ENCODE measurements at regions not wholly inside any gene's neighbourhood (a gene's known extent, or its start where the extent isn't known, plus 50 kb on each side); places are given as distances from the start of the nearest gene placed in this dataset.
"Not testable (repeated sequence)": the region's sequence is repeated elsewhere in the genome, so short reads cannot be mapped to it uniquely, and the experiment has no call there.

DNA sequence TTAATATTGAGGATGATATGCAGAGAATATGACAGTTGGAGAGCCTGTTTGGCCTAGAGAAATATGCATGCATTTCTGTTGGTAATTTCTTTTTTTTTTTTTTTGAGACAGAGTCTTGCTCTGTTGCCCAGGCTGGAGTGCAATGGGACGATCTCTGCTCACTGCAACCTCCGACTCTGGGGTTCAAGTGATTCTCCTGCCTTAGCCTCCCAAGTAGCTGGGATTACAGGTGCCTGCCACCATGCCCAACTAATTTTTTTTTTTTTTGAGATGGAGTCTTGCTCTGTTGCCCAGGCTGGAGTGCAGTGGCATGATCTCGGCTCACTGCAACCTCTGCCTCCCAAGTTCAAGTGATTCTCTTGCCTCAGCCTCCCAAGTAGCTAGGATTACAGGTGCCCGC lies 108.3 kb downstream of the SLC25A47 start:
- H3K4me3 ChIP-seq; in situ Hi-C loops (cut with MboI; ENCODE audit: low sequenced_read_pairs); DNase-seq (ENCODE audit: low spot score in 2 of 2); H3K27me3 ChIP-seq (ENCODE audit: low read depth); H3K36me3 ChIP-seq (replicated peaks); H3K9me3 ChIP-seq: not testable (repeated sequence)
- H3K4me1 ChIP-seq: peaks cover 11% of the 10 kb centered on the region

DNA sequence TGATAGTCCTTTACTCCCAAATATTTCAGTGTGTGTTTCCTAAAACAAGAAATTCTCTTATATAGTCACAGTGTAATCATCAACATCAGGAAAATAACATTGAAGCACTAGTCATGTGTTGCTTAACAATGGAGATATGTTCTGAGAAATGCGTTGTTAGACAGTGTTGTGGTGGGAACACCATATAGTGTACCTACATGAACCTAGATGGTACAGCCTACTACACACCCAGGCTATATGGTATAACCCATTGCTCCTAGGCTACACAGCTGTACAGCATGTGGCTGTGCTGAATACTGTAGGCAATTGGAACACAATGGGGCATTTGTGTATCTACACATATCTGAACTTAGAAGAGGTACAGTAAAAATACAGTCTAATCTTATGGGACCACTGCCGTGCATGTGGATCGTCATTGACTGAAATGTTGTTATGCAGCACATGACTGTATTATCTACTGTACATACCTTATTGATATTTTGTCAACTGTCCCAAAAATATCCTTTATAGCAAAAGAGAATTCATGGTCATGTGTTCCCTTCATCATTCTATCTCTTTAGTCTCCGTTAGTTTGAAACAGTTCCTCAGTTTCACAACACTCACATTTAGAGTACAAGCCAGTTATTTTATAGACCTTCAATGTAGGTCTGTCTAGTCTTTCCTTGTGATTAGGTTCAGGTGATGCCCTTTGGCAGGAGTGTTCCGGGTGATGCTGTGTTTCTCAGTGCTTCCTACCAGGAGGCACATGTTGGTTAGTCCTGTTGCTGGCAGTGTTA lies 109.7 kb downstream of the SLC25A47 start:
- Histone ChIP-seq H3K9me3 (no peaks in the 10 kb centered on the region), H3K36me3 (replicated peaks) (no peaks in the 10 kb centered on the region), H3K4me1 (peaks cover 11% of the 10 kb centered on the region), H3K27me3 (ENCODE audit: low read depth) (no peaks in the 10 kb centered on the region), H3K4me3 (no peak overlapping the region)
- in situ Hi-C loops (cut with MboI; ENCODE audit: low sequenced_read_pairs): no loop called here
- DNase-seq (ENCODE audit: low spot score in 2 of 2): no peak

DNA sequence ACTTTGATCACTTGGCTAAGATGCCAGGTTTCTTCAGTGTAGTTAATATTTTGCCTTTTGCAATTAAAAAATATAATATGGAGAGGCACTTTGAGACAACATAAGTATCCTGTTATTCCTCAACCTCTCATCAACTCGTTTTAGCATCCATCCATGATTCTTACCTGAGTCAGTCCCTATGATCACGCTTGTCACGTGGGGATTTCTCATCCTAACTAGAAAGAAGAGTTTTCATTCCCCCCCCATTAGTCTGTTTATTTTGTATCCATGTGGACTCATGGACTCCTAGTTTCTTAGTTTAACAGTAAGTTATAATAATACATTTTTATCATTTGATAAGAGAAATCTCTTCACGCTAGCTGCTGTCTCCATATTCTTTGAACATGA lies 110.3 kb downstream of the SLC25A47 start:
- in situ Hi-C loops (cut with MboI; ENCODE audit: low sequenced_read_pairs): no loop called here
- no peaks in the 10 kb centered on the region for H3K36me3 ChIP-seq (replicated peaks)
- no peak for DNase-seq (ENCODE audit: low spot score in 2 of 2)
- peaks cover 11% of the 10 kb centered on the region for H3K4me1 ChIP-seq
- H3K9me3 ChIP-seq: no peaks in the 10 kb centered on the region
- no peaks in the 10 kb centered on the region for H3K27me3 ChIP-seq (ENCODE audit: low read depth)
- H3K4me3 ChIP-seq: no peak overlapping the region

DNA sequence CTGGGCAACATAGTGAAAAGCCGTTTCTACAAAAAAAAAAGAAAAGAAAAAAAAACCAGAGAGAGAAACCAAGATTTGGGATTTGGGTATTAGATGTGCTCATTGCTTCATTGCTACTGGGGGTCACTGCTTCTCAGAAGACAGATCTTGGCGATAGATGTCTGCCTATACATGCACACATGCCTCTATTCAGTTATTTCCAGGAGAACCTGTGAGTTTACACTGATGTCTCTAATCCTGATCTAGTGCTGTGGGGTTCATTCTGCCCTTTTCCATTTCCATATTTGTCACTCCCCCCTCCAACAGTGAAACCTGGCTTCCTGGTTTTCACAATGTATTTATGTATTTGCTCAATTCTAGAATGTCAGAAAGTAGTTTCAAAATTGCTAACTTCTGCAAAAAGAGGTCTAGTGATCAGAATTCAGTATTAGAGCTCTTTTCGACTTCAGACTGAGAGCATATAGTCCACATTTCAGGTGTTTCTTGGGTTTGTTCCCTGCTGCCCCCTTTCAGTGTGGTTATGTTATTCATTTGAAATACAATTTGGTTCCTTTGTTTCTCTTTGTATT lies 111.0 kb downstream of the SLC25A47 start:
- DNase-seq (ENCODE audit: low spot score in 2 of 2): no peak
- Histone ChIP-seq H3K4me3 (no peak overlapping the region), H3K36me3 (replicated peaks) (no peaks in the 10 kb centered on the region), H3K27me3 (ENCODE audit: low read depth) (no peaks in the 10 kb centered on the region), H3K9me3 (no peaks in the 10 kb centered on the region), H3K4me1 (peaks cover 11% of the 10 kb centered on the region)
- in situ Hi-C loops (cut with MboI; ENCODE audit: low sequenced_read_pairs): no loop called here

DNA sequence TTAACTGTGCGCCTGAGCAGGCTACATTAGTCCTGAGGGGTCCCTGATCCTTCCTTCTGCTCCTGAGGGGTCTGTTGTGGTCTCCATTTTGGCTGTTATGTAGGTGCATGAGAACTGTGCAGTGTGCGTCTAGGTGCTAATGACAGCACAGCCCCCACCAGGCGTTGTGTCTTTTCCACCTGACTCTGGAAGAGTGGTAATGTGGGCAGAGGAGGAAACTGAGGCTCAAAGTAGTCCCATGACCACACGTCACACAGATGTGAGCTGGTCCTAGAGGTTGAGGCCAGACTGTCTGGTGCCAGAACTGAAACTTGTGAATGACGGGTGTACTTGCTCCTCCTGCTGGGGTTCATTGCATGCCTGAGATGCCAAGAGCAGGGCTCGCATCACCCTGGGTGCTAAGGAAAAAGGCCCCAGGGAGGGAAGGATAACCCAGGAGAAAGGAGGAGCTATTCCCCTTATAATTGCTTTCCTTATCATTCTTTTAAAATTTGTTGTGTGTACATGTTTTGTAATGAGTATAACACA lies 111.8 kb downstream of the SLC25A47 start:
- peaks cover 11% of the 10 kb centered on the region for H3K4me1 ChIP-seq
- H3K36me3 ChIP-seq (replicated peaks): no peaks in the 10 kb centered on the region
- H3K27me3 ChIP-seq (ENCODE audit: low read depth): no peaks in the 10 kb centered on the region
- no peaks in the 10 kb centered on the region for H3K9me3 ChIP-seq
- DNase-seq (ENCODE audit: low spot score in 2 of 2): no peak
- in situ Hi-C loops (cut with MboI; ENCODE audit: low sequenced_read_pairs): no loop called here
- H3K4me3 ChIP-seq: no peak overlapping the region

DNA sequence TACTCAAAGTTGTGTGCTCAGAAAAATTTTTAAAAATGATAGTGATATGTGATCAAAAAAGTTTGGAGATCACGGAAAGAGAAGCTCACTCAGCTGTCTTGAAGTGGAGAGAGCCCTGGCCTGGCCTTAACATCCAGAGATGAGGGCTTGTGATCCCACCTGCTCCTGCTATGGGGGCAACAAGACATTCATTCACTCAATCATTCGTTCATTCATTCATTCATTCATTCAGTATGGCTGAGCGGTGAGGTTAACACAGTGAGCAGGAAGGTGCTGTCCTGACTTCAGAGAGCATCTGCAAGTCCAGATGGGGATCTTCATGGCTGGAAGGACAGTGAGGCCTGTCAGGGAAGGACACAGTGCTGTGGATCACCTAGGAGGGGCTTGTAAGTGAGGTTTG lies 112.3 kb downstream of the SLC25A47 start:
- peaks cover 11% of the 10 kb centered on the region for H3K4me1 ChIP-seq
- H3K9me3 ChIP-seq: no peaks in the 10 kb centered on the region
- DNase-seq (ENCODE audit: low spot score in 2 of 2): no peak
- in situ Hi-C loops (cut with MboI; ENCODE audit: low sequenced_read_pairs): no loop called here
- H3K4me3 ChIP-seq: no peak overlapping the region
- no peaks in the 10 kb centered on the region for H3K36me3 ChIP-seq (replicated peaks)
- no peaks in the 10 kb centered on the region for H3K27me3 ChIP-seq (ENCODE audit: low read depth)

DNA sequence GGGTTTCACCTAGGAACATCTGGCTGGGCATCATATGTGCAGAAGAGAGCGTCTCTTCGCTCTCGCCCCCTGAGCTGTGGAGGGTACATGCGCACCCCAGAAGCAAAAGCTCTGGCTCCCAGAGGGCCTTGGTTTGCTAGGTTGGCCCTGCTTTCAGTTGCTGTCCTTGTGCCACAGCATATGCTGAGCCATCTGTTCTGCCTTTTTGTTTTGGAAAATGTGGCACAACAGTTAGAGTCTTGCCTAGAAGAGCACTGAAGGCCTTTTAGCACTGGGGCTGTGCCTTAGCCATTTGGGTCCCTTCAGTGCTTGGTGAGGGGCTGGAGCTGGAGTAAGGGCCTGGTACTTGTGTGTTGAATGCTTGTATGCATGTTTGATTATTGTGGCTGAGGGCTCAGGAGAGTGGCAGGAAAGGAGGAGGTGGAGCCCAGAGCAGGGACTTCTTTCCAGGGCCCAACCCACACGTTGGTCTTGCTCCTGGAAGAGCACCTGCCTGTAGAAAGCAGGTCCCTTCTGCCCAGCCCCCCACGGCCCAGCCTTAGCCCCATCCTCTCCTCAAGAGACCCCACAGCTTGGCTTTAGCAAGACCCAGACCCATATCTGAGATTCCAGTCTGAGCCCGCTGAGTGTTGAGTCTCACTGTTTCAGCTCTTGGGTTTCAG lies 113.7 kb downstream of the SLC25A47 start:
- Histone ChIP-seq H3K36me3 (replicated peaks) (no peaks in the 10 kb centered on the region), H3K27me3 (ENCODE audit: low read depth) (no peaks in the 10 kb centered on the region), H3K9me3 (no peaks in the 10 kb centered on the region), H3K4me1 (peaks cover 11% of the 10 kb centered on the region), H3K4me3 (no peak overlapping the region)
- in situ Hi-C loops (cut with MboI; ENCODE audit: low sequenced_read_pairs): no loop called here
- DNase-seq (ENCODE audit: low spot score in 2 of 2): no peak

DNA sequence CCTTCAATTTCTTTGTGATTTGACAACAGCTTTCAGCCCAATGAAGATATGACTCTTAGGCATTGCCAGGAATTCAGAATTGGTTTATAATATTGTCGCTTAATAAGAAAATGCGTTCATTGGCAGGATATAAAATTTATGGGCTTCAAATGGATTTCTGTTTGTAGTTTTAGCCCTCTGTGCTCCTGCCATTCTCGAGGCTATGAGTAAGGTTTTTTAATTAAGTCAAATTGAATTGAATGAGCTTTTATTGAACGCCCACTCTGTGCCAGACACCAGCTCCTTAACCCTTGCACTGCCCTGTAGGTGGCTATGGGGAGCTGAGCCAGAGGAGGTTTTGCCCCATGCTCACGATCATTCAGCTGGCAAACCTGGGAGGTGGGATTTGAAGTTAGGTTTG lies 115.1 kb downstream of the SLC25A47 start:
- DNase-seq (ENCODE audit: low spot score in 2 of 2): no peak
- Histone ChIP-seq H3K36me3 (replicated peaks) (no peaks in the 10 kb centered on the region), H3K4me3 (no peak overlapping the region), H3K27me3 (ENCODE audit: low read depth) (no peaks in the 10 kb centered on the region), H3K9me3 (no peaks in the 10 kb centered on the region), H3K4me1 (peaks cover 11% of the 10 kb centered on the region)
- in situ Hi-C loops (cut with MboI; ENCODE audit: low sequenced_read_pairs): no loop called here

DNA sequence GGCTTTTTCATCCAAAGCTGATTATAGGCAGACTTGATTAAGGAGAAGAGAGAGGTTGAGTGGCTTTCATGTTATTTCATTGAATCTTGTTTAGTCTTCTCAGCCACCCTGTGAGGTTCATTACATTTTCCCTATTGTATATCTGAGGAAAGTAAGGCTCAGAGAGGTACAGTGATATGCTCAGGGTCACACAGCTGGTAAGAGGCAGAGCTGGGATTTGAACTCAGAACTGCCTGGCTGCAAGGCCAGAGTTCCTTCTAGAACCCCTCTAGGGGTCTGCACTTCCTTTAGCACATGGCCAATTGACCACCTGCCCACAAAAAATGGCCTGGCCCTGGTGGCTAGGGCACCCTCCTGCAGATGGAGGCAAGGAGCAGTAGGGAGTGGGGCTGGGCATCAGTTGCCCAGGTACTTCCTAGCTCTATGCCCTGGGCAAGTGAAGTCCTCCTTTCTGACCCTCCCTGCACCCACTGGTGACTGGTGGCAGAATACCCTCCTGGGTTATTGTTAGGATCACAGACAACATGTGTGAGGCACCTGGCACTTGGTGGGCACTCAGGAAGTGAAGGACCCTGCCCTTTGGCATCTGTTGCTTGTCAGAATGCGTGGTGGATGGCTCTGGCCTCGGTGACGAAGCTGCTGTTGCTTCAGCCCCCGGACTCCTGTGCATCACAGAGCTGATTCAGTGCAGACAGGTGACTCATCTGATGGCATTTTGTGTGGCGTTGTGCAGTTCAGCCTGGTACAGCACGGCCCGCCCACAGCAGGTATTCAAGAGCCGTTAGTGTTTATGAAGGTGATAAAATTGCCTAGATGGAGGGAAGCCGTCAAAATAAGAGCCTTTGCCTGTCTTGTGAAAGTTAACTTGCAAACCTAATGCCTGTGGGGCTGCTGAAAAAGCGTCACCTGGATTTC lies 115.8 kb downstream of the SLC25A47 start:
- no peak for DNase-seq (ENCODE audit: low spot score in 2 of 2)
- H3K36me3 ChIP-seq (replicated peaks): no peaks in the 10 kb centered on the region
- H3K4me1 ChIP-seq: peaks cover 11% of the 10 kb centered on the region
- H3K4me3 ChIP-seq: no peak overlapping the region
- in situ Hi-C loops (cut with MboI; ENCODE audit: low sequenced_read_pairs): no loop called here
- no peaks in the 10 kb centered on the region for H3K27me3 ChIP-seq (ENCODE audit: low read depth)
- H3K9me3 ChIP-seq: no peaks in the 10 kb centered on the region

DNA sequence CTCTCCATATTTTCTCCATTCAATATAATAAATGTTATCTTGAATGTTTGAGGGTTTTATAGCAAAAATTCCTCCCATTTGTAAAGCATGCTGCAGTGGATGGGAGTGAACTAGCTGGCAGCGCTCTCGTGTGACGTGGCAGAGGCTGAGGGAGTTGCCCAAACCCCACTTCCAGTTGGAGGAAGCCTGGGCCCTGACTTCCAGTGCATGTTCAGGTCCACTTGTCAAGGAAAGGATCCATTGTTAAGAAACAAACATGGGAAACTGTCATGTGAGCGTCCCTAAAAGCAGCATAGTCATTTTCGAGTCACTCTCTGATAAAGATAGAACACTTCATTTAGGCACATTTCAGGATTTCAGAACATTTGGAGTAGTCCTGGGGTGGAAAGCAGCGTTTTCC lies 116.6 kb downstream of the SLC25A47 start:
- in situ Hi-C loops (cut with MboI; ENCODE audit: low sequenced_read_pairs): no loop called here
- peaks cover 2% of the 10 kb centered on the region for H3K4me1 ChIP-seq
- H3K27me3 ChIP-seq (ENCODE audit: low read depth): no peaks in the 10 kb centered on the region
- H3K9me3 ChIP-seq: no peaks in the 10 kb centered on the region
- no peaks in the 10 kb centered on the region for H3K36me3 ChIP-seq (replicated peaks)
- no peak for DNase-seq (ENCODE audit: low spot score in 2 of 2)
- no peak overlapping the region for H3K4me3 ChIP-seq

DNA sequence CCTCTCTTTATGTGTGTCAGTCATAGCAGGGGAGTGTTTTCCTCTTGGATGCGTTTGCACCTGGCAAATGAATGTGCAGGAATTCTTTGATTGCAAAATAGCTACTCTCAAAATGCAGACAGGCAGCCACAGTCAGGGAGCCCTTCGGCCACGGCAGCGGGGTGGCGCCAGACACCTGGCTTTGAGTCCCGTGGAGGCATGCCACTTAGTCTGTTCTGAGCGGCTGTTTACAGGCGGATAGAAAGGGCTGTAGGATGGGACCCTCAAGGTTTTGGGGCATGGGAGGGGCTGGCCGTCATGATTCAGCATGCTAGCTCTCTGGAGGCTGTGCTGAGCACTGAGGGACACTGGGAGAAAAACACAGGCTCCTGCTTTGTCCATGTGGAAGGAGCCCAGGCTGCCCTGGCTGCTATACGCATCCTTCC lies 117.1 kb downstream of the SLC25A47 start:
- in situ Hi-C loops (cut with MboI; ENCODE audit: low sequenced_read_pairs): no loop called here
- Histone ChIP-seq H3K27me3 (ENCODE audit: low read depth) (no peaks in the 10 kb centered on the region), H3K36me3 (replicated peaks) (no peaks in the 10 kb centered on the region), H3K9me3 (no peaks in the 10 kb centered on the region), H3K4me3 (no peak overlapping the region), H3K4me1 (no peaks in the 10 kb centered on the region; the same call in 1 of the 2 replicates)
- DNase-seq (ENCODE audit: low spot score in 2 of 2): peak; percentile 23 to 69

DNA sequence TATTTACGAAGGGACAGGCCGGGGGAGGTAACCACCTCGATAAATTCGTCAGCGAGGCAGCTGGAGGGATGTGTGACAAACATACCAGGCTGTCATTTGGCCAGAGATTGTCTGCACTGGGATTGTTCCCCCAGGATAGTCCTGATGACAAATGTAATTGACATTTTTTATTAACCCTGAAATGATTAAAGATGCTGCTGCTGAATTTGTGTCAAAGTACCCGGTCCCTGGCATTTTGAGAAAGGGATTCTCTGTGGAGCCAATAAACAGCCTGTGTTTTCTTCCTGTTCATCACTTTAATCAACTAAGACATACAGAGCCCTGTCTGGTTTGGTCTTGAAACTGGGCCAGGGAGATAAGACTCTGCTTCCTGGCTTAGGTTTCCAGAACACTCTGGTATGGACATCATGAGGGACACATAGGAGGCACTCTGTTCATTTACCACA lies 117.6 kb downstream of the SLC25A47 start:
- H3K4me3 ChIP-seq: no peak overlapping the region
- DNase-seq (ENCODE audit: low spot score in 2 of 2): no peak
- in situ Hi-C loops (cut with MboI; ENCODE audit: low sequenced_read_pairs): no loop called here

DNA sequence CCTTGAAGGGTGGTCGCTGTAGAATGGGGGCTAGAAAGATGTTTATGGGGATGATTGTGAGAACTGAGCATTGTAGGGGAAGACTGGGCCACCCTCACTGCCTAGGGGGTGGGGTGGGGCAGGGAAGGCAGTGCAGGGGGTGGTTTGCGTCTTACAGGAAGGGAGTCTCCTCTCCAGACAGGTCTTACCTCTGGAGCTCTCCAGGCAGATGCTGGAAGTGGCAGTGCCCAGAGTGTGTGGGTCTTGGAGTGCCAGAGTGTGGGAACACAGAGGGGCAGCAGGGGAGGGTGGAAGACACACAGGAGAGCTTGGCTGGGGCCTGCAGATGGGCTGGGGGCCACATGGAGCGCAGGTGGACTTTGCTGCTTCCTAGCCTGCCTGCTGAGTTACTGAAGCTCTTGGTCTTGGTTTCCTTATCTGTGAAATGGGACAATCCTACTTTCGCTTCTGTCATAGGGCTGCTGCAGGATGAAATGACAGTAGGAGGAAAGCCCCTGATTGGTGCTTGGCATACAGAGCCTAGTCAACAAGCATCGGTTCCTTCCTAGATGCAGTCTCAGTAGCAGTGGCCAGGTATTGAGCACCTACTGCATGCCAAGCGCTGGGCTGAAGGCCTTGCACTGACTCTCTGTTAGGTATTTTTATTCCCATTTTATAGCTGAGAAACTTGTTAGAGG lies 118.3 kb downstream of the SLC25A47 start:
- DNase-seq (ENCODE audit: low spot score in 2 of 2): no peak
- in situ Hi-C loops (cut with MboI; ENCODE audit: low sequenced_read_pairs): no loop called here
- H3K36me3 ChIP-seq (replicated peaks): no peaks in the 10 kb centered on the region
- no peaks in the 10 kb centered on the region; the same call in 1 of the 2 replicates for H3K4me1 ChIP-seq
- no peaks in the 10 kb centered on the region for H3K9me3 ChIP-seq
- H3K27me3 ChIP-seq (ENCODE audit: low read depth): no peaks in the 10 kb centered on the region
- no peak overlapping the region for H3K4me3 ChIP-seq

More for the DNA sequence above, 117.6 kb downstream of the SLC25A47 start:
- Histone ChIP-seq H3K9me3 (no peaks in the 10 kb centered on the region), H3K27me3 (ENCODE audit: low read depth) (no peaks in the 10 kb centered on the region), H3K36me3 (replicated peaks) (no peaks in the 10 kb centered on the region), H3K4me1 (no peaks in the 10 kb centered on the region; the same call in 1 of the 2 replicates)
